ENCODE measurements at regions not wholly inside any gene's neighbourhood (a gene's known extent, or its start where the extent isn't known, plus 50 kb on each side); places are given as distances from the start of the nearest gene placed in this dataset.

DNA sequence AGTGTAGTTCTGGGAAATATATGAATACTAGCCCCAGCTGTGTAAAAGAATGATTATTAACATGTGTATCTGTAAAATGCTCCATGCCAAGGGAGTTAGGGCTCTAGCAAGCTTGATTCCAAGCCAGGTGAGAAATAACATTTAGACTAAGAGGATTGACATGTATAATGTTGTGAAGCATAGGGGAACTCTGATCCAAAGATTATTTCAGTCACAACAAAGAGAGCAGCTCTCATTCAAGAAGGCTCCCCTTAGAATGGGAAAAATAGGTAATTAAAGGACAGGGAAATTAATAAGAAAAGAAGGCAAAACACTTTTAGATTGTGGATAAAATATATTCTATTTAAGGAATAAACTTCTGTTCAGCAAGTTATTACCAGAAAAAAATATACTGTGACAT, 347.3 kb upstream of the CDH7 start:
- no peak for DNase-seq

- DNase-seq, result no peak
Measured at GRCh38 chr18:65399091-65399490, 351.7 kb upstream of the CDH7 start.

- no peak for DNase-seq
Measured at GRCh38 chr18:65398347-65399075, 352.3 kb upstream of the CDH7 start.

- no peak for DNase-seq
Measured at GRCh38 chr18:65380986-65381385, 369.8 kb upstream of the CDH7 start.

- DNase-seq, result no peak
Measured at GRCh38 chr18:65380571-65380970, 370.2 kb upstream of the CDH7 start.

GRCh38 chr18:65372904-65373303, 377.9 kb upstream of the CDH7 start:
- DNase-seq, result no peak

- DNase-seq, result no peak
Measured at GRCh38 chr18:65365245-65365980, 385.4 kb upstream of the CDH7 start.

- DNase-seq, result no peak
Measured at GRCh38 chr18:65363911-65364632, 386.7 kb upstream of the CDH7 start.

DNA sequence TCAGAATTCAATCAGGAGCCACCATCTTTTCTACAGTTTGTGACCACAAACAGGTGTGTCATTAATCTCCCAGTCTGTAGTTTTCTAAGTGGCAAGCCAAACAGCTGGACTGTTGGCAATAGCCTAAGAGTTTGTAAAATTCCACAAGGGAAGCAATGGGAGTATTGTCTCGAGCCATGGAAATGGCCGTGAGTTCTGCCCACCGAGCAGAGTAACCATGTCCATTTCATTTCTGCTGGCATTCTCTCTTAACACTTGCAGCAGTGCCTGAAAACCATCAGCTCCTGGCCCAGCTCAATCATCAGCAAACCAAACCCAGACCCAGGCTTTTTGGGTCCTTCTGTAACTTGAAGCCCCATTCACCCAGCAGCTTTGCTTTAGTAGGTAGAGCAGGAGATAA, 387.8 kb upstream of the CDH7 start:
- DNase-seq, result no peak

GRCh38 chr18:65359479-65359878, 391.3 kb upstream of the CDH7 start:
- DNase-seq, result no peak

DNA sequence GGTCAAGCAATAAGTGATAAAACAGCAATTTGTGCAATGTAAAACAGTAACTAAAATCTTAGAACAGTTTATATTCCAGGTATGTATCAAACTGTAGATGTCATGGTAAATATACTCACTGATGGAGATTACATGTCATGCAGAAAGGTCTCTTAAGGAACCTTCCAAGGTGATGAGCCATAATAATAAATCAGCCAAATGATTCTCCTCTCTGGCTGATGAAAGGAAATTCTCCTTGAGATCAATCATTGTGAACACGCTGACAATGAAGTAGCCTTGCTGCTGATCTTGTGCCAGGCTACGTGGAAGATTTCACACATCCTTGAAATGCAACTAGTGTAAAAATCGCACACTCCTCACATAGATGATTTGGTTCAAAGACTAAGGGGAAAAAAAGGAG, 392.5 kb upstream of the CDH7 start:
- DNase-seq, result no peak

DNA sequence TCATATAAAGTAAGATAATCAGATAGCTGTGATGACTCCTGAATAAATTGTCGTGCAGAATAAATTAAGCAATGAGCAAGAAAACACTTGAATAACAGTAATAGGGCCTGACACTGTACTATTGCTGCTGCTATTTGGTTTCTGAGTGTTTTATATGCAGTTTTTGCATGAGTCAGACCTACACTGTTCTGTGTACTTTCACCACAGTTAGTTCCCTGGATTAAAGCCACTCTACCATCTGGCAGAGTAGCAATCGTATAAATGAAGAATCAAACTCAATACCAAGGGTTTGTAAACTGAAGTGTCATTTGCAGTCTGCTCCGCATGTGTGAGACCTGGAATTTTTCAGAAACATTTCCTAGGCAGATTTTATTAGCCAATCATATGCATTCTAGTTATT, 398.6 kb upstream of the CDH7 start:
- DNase-seq, result peak; percentile 31

DNA sequence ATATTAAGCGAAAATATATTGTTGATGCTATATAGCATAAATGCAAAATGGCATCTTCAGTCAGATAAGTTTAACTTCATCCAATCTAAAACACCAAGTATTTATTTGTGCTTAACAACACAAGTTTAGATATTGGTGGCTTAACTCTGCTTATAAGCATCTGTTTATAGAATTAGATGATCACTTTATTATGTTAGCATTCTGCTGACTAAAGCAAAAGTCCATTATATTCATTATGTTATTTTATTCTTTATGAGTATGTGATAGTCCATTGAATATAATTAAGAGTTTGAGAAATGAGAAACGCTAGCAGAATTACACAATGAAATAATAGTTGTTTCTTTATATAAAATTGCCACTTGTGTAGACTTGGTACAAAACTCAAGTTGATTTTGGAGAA, 401.2 kb upstream of the CDH7 start:
- DNase-seq, result no peak

- DNase-seq, result no peak
Measured at GRCh38 chr18:65347446-65347845, 403.4 kb upstream of the CDH7 start.

DNA sequence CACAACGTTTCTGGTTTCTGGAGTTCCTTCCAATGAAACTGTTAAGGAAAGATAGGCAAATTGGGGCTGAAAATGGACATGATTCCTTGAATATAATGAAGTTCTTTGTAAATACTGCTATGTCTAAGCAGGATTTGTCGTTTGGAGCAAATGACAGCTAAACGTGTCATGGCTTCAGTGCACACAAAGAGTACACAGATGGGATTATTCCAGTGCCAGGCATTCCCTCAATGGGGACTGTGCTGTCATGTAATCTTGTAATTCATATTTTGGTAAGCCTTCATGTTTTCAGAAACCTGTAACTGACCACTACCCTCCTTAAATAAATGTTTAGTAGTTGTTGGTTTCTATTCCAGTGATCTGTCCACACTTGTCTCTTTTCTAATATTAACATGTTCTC, 404.7 kb upstream of the CDH7 start:
- DNase-seq, result no peak

GRCh38 chr18:65343571-65343970, 407.2 kb upstream of the CDH7 start:
- no peak for DNase-seq

GRCh38 chr18:65336411-65336810, 414.4 kb upstream of the CDH7 start:
- DNase-seq, result no peak

- DNase-seq, result no peak
Measured at GRCh38 chr18:65329010-65329409, 421.8 kb upstream of the CDH7 start.

- no peak for DNase-seq
Measured at GRCh38 chr18:65326805-65327204, 424.0 kb upstream of the CDH7 start.

DNA sequence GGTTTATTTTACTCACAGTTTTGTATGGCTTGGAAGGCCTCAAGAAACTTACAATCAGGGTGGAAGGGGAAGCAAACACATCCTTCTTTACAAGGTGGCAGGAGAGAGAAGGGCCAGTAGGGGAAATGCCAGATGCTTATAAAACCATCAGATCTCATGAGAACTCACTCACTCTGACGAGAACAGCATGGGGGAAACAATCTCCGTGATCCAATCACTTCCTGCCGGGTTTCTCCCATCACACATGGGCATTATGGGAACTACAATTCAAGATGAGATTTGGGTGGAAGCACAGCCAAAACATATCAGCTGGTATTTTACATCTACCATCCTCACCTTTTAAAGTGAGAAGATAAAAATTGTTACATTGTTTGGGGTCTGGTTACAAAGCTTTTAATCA, 427.9 kb upstream of the CDH7 start:
- no peak for DNase-seq

- no peak for DNase-seq
Measured at GRCh38 chr18:65298422-65298821, 452.4 kb upstream of the CDH7 start.

DNA sequence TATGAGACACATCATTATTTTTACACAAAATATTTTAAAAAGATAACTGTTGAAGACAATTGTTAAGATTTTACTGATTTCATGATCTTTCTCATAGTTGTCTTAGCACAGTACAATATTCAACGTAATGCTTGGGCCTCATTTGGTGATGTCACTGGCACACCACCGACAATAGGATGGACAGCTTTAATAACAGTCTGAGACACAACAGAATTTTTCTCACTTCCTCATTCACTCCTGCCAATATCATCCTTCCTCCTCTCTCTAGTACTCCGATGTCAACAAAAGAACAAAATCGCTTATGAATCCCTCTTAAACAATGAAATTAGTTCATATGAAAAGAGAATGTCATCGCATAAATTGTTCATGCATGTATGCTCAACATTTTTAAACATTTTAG, 461.9 kb upstream of the CDH7 start:
- DNase-seq, result no peak

DNA sequence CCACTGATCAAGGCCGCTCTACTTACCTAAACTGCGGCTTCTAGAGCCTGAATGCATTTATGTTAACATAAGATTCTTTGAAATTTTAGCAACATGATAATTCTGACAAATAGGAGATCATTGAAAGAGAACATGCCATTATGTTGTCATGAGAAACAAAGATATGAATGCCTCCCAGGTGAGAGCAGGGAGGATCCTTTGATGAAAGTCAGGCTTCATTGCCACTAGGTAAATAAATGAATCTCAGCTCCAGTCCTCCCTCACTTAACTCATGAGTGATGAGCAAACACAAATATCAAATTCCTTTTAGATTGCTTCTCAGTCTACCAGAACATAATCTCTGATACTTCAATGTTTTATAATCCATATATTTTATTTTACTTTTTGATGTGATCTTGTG, 463.2 kb upstream of the CDH7 start:
- peak; percentile 73 for DNase-seq

- no peak for DNase-seq
Measured at GRCh38 chr18:65282096-65282495, 468.7 kb upstream of the CDH7 start.
